ENCODE measurements at regions not wholly inside any gene's neighbourhood (a gene's known extent, or its start where the extent isn't known, plus 50 kb on each side); places are given as distances from the start of the nearest gene placed in this dataset.

DNA sequence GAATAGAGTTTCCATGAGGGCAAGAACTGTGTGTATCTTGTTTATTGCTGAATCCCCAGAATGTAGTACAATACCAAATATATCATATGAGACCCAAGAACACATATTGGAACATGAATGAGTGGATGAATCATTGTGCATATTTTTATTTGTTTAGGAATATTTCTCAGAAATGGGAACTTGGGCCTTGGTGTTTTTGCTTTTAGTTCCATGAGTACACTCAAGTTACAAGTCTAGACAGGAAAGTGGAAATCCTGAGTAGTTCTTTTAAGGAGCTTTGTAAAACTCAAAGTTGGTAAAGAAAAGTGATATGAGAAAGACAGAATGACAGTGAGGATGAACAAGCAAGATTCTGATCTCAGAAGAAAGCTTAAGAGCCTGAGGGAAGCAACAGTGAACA lies 647.0 kb downstream of the EFNA5 start:
- TF ChIP-seq, protein P1, sequence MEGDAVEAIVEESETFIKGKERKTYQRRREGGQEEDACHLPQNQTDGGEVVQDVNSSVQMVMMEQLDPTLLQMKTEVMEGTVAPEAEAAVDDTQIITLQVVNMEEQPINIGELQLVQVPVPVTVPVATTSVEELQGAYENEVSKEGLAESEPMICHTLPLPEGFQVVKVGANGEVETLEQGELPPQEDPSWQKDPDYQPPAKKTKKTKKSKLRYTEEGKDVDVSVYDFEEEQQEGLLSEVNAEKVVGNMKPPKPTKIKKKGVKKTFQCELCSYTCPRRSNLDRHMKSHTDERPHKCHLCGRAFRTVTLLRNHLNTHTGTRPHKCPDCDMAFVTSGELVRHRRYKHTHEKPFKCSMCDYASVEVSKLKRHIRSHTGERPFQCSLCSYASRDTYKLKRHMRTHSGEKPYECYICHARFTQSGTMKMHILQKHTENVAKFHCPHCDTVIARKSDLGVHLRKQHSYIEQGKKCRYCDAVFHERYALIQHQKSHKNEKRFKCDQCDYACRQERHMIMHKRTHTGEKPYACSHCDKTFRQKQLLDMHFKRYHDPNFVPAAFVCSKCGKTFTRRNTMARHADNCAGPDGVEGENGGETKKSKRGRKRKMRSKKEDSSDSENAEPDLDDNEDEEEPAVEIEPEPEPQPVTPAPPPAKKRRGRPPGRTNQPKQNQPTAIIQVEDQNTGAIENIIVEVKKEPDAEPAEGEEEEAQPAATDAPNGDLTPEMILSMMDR (IDR thresholded peaks at IDR 0.05): no peak
- no peak for TF ChIP-seq EZH2 (IDR thresholded peaks at IDR 0.05; ENCODE audit: borderline replicate concordance, insufficient read depth, low read depth, low read length, poor library complexity, severe bottlenecking)
